HG03439 (cell line): ENCODE measurements at regions not wholly inside any gene's neighbourhood (a gene's known extent, or its start where the extent isn't known, plus 50 kb on each side); places are given as distances from the start of the nearest gene placed in this dataset.

Experiments
- ATAC-seq: cut with Tn5 transposase; IDR thresholded peaks from one replicate; pipeline ENCODE4 v1.9.1; 2021; ENCODE audit warnings: mild to moderate bottlenecking, moderate library complexity; ENCODE audit not compliant: unreplicated experiment

DNA sequence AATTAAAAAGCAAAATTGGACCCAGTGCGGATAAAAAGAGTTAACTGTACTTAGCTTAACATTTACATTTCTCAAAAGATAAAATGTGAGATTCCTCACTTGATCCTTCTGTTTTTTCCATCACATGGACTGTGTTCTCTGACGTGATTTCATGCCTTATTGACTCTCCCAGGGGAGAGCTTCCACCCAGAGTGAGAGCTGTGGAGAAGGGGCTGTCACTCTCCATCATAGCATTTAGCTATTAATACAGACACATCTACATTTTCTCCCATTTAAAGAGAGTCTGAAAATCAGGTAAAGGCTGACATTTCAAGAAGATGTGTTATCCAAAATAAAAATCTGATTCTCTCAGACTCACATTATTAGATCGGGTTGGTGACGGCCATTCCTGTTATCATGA lies 493.8 kb downstream of the FBXO15 start:
- no peak for ATAC-seq

DNA sequence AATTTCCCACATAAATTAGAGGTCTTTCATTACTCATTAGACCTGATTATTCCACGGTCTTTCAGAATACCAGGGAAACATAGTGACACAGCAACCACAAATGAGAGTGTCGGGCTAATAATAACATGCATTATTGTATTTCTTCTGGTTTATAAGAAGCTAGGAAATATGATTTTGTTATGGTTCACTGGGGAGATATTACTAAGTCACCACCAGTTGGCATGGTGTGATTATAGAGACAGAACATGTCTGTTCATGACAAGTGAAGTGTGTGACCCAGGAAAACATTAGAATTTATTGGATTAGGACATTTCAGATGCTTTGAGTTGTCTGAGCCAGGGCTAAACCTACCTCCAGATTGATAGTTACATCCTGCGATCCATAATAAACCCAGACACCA lies 494.4 kb downstream of the FBXO15 start:
- no peak for ATAC-seq

DNA sequence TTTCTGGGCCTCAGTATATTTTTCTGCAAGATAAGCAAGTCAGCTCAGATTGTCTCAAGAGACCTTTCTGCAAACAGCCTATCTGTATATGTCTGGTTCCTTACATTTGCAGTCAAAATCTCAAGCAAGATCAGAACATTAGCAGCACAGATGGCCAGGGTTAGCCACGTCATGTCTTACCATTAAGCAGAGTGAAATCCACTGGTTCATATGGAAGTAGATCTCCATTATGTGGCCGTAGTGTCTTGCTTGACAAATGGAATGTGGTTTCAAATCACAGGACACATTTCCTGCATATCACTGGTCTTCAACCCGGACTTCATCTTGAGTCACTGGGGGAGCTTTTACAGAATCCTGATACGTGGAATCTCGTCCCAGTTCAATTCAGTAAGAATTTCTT lies 500.2 kb downstream of the FBXO15 start:
- ATAC-seq, result no peak

DNA sequence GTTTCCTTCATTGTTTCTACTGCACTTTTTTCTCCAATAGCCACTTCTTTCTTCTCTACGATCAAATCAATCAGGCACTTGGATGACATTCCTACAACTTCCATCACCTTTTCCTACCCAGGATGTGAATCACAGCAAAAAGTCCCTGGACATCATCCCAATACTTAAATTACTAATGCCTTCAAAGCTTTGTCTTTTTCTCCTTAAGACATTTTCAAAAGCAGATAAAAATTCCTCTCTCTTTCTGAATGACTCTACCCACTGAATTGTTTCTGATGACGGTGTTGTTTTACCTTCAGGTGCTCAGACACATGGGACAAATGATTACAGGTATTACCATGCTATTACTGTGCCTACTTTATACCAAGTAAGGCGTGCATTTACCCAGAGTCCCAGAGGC lies 500.9 kb downstream of the FBXO15 start:
- no peak for ATAC-seq

DNA sequence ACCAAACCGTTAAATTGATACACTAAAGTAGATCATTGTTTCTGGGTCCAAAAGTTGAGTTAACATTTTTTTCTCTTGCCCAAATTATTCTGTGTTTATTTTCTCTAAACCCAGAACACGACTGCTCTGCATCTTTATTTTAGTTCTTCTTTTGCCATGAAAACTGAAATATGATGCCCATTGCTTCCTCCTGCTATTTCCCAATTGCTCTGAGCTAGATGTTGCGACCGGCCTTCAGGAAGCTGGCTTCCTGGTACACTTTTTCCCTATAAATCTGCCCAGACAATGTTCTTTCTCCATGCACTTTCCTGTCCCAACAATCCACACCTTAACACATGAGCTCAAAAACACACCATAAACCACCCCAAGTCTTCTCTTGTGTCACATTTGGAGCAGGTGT lies 501.4 kb downstream of the FBXO15 start:
- ATAC-seq, result no peak

DNA sequence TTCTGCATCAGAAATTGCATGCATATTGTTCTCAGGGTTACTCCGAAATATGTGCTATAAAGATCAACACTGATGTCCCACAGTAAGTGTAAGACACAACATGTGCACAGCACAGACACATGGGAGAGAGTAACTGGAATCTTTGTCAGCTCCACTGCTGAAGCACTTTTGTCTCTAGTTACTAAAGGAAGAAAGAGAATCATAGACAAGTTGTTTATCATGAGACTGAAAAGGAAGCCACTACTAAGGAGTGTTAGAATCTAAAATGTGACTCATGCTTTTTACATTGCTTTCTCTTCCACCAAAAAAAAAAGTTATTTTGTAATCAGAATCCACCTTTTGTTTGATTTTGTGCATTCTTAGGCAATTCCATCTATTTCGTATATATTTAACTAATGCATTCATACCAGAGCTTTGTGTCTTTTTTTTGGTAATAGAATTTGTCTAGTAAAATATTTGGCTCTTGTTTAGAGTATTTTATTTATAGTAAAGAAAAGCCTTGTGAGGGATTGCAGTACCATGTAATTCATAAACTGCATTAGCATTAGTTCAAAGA lies 502.4 kb downstream of the FBXO15 start:
- ATAC-seq, result no peak

DNA sequence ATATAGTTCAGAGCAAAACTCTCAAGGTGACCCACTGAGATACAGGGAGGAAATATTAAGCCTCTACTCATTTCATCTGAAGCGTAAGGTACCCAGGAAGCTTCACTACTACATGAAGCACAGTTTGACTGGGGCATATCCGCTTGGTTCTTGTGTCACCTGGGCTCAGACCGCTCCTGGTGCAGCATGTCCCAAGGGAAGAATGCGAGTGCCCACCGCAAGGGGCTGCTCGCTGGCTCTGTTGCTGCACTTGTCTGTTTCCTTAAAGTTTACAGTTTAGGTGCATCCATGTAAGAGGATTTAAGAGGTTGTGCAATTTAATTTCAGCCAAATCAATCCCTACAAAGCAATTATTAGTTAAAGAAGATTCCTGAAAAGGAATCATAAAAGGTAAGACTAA lies 507.8 kb downstream of the FBXO15 start:
- no peak for ATAC-seq

DNA sequence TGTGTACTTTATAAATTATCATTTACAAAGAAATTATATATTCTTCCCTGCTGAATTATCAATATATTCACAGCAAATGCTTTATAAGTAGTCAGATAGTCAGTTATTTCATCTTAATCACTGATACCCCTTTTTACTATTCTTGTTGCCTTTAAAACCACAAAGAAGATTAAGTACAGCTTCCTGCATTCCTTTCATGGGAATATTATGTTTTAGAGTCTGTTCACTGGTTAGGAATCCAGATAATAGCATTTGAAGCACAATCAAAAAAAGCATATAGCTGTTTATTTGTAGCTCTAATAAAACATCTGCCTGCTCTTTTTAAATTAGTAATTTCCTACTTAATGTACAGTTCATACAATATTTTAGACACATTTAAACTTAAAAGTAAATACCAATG lies 508.9 kb downstream of the FBXO15 start:
- no peak for ATAC-seq

DNA sequence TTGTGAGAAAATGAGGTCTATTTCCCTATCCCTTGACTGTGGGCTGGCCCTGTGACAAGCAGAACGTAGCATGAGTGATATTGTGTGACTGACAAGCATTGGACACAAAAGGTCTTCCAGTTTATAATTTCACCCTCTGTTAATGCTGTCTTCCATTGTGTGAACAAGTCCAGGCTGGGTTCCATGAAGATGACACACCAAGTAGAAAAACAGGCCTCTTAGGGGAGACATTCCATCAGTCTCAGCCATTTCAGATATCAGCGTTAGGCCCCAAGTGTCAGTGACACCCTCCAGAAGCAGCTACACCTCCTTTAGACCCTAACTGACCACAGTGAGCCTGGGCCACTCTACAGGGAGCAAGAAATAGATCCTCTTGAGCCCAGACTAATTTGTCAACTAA lies 511.3 kb downstream of the FBXO15 start:
- ATAC-seq, result no peak

DNA sequence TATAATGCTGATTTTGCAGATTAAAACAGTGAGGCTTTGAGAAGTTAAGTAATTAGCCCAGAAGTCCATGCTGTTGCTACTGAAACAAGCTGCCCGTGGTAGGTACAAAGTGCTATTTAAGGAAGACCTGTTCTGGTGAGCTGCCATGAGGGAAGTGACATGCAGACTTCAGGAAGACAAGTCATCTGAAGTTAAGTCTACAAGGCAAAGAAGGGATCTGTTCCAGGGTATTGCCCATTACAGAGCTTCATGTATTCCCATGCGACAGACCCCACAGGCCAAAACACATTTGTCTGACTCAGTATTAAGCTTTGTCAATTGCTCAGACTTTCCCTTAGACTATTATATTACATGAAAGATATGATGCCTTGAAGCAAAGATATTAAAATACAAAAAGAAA lies 520.8 kb downstream of the FBXO15 start:
- no peak for ATAC-seq

DNA sequence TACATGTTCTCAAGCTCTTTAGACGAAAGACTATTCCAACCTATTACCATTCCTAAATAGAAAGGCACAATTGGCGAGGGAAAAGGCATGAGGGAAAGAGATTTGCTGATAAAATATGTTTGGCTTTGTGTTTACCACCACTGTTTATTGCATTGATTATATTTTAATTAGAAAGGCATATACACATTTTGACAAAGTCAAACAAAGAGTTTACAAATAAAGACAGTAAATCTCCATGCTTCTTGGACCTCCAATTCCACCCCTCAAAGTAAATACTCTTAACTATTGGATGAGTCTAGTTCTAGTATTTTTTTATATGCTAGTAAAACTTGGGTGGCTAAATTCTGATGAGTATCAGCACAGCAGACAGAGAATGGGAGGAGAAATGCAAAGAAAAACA lies 521.4 kb downstream of the FBXO15 start:
- ATAC-seq, result no peak

DNA sequence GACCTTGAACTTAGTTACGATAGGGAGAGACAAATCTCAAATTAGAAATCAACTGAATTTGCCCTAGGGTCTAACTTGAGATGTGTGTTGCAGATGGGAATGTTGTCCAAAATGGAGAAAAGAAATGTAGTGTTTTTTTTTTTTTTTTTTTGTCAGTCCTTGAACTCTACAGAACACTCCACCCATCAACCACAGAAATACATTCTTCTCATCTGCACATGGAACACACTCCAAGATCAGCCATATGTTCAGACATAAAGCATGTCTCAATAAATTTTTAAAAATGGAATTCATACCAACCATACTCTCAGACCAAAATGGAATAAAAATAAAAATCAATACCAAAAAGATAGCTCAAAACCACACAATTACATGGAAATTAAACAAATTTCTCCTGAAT lies 526.5 kb downstream of the FBXO15 start:
- ATAC-seq, result no peak

DNA sequence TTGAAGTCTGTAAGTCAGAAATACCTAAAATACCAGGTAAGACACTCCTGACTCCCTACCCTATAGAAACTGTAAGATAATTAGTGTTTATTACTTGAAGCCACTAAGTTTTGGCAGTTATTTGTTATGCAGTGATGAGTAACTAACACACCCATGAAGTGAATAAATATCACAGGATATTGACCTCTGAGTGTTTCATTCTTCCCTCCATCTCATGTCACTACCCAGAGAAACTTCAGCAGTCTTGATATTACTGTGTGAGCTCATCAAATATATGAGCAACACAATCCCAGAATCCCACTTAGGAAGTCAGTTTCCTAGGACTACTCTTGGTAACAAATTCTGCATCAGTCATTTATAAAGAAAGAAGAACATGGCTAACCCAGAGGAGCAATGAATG lies 529.7 kb downstream of the FBXO15 start:
- no peak for ATAC-seq

DNA sequence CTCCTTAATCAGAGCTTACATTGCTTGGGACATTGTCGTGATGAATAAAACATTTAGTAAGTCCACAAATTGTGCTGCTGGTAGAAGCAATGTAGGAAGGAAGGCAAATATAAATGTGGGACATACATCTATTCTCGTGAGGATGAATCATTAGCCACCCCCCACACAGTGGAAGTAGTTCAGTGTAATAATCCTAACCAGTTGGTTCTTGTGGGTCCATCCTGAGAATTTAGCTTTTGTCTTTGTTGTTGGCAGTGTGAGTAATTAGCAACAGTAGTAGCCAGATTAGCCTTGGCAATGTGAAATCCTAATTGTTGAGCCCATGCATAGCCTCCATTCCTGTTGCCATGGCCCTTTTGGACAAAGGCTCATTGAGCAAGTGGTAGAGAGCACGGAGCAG lies 532.1 kb downstream of the FBXO15 start:
- ATAC-seq, result no peak

DNA sequence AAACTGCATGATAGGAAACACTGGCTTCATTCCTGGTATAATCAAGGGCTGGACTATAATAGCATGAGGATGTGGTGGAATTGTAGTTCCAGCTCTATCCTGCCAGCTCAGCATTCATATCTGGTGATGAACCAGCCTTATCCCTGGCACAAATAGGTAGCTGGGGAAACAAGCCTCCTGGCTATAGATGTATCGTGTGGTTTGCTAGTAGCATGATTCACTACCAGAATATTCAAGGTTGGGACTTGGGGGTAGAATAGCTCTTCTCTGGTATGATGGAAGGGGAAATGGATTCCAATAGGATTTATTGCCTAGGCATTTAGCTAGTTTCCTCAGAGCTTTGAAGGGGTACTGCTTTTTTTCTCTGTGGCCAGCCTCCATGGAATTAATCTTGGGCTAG lies 532.8 kb downstream of the FBXO15 start:
- ATAC-seq, result no peak

DNA sequence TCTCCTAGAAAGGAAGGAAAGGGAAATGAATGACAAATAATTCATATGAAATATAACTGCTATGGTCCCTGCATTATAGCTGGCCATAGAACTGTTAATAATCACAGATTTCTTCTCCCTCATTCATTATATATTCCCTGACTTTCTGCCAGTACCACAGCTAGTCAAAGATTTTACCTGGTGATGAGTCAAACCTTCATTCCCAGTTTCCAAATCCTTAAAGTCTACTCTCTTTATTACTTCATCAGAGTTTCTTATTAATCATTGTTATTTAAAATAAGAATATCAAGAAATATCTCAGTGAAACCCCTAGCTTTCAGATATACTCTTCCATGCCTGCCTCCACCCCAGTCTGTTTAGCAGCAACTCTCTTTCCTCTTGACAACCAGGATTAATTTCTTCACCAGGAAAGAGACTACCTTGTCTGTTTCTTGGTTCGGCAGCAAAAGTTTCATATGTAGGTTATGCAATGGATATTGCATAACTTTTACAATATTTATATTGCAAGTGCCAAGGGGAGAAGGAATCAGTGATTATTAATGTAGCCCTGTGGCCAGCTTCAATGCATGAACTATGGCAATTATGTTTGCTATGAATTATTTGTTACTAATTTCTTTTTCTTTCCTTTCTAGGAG lies 533.8 kb downstream of the FBXO15 start:
- no peak for ATAC-seq

DNA sequence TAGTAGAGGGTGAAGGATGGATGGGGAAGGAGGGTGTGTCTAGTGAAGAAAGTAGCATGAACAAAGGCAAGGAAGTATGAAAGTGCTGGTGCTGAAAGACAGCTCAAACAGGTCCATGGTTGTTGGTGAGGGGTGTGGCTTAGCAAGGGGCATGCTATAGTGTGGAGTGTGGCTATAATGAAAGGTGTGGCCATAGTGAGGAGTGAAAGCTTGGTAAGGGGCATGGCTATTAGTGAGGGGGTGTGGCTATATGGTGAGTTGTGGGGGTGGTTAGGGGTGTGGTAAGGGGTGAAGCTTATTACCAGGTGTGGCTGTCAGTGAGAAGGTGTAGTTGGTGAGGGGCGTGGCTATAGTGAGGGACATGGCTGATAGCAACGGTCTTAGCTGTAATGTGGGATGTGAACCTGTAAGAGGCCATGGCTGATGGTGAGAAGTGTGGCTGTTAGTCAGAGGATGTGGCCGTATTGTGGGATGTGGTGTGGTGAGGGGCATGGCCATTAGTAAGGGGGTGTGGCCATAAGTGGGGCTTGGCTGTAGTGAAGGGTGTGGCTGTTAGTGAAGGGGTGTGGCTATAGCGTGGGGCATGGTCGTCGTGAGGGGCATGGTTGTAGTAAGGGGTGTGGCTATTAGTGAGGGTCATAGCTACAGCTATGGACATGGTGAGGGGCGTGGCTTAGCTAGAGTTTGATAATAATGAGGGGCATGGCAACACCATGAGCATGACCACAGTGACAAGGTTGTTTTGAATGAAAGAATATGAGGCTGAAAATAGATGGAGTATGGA lies 549.6 kb downstream of the FBXO15 start:
- no peak for ATAC-seq

DNA sequence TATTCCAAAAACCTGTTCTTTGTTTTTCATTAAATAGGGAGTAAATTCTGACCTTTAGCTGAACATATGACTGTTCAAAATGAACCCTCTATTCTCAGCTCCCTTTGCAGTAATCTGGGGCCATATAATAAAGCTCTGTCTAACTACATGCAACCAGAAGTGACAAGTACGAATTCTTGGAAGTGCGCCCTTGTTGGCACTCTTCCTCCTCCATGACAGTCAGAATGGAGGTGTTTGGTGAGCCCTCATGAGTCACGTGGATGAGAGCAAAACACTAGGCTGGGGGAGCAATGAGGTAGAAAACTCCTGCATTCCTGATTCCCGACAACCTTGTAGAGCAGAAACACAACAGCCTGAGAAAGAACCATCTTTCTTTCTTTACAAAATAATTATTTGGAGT lies 552.9 kb downstream of the FBXO15 start:
- ATAC-seq, result no peak

DNA sequence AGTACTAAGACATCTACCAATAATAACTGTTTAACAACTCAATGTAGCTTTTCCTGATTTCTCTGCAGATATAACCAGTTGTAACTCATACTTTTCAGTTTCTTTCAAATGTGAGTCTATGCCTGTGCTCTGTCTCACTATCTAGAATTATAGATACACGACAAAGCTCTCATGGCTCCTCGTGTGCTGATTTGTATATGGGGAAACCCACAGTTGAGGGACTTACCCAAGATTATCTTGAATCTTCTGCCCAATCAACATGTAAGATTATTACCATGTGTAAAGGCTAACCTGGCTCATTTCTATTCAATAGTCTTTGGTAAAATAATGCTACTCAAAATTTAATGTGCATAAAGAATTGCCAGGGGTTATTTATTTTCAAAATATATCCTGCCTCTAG lies 554.4 kb downstream of the FBXO15 start:
- ATAC-seq, result no peak

DNA sequence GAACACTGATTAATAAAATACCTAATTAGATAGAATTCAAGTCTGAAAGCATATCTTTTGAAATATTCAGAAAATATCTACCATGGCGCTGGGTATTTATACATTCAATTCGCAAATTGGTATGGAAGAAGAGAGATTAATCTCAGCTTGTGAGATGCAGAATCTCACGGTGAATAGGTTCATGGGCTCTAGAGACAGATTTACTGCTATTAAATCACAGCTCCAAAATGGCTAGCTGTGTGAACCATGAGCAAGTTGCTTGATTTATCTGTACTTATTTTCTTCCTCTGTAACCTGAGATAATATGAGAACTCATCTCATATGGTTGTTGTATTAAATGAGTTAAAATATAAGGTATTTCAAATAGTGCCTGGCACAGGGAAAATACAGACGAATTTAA lies 556.7 kb downstream of the FBXO15 start:
- ATAC-seq, result no peak

DNA sequence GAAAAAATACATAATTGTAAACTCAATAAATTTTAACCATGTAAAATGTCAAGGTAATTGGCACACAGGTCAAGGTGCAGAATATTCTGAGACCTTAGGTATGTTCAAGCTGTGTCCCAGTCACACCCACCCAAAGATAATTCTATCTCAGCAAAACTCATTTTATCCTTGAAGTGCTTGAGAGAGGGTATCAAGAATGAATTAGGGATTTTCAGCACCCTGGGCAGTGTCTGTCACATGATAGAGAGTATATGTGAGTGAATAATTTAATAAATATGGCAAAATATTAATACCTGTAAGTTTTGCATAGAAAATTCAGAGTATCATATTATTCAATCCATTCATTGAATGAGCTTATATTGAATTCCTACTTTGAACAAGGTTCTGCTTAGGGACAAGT lies 567.9 kb downstream of the FBXO15 start:
- no peak for ATAC-seq

DNA sequence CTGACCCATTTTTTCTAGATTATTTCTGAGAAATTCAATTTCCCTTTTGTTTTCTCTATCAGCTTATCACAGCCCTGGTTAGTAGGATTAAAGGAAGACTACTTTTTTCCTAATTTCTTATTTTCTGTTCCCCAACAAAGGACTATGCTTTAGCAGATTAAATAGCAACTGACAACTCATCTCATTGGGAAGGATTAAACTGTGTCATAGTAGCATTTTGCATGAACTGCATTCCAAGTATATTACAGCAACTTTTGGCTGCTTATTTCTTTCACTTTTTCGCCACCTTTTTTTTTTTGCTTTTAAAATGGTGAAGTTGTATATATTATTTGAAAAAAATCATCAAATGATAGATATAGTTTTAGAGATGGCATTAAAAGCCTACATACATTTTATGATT lies 570.3 kb downstream of the FBXO15 start:
- ATAC-seq, result no peak
